K562 (cell line): ENCODE measurements at regions not wholly inside any gene's neighbourhood (a gene's known extent, or its start where the extent isn't known, plus 50 kb on each side); places are given as distances from the start of the nearest gene placed in this dataset.

Experiments used
- ATAC-seq: fragments of 200-7000 bp; cut with Tn5 transposase; 3 replicates; pipeline ENCODE4 v1.9.1; 2020; ENCODE audit warnings: moderate library complexity
- BruUV-seq: library from RNA; stranded (reverse); fragments of 400-500 nt; replicated peaks from 2 replicates; lab custom pipeline; 2021; lab: Mats Ljungman, UMichigan
- CTCF ChIA-PET: fragments of 300-600 bp; formaldehyde crosslinking; extraction: SDS; loops from one replicate; lab custom pipeline; 2021; ENCODE audit warnings: low intra/inter-chr PET ratio; lab: Yijun Ruan, JAX
- POLR2A ChIA-PET: fragments of 300-600, 350-650 bp; sonication (Branson Sonifier 250); formaldehyde crosslinking; extraction: SDS; loops from one replicate; lab custom pipeline; 2021; ENCODE audit warnings: antibody characterized with exemption, inconsistent platforms; lab: Yijun Ruan, JAX
- DNase-seq, 4 experiments: peaks; one replicate each; pipeline versions ENCODE4 v3.0.0 to v3.0.0-alpha.2; 2011 to 2018; ENCODE audit warnings: low spot score in 3 of 4, mixed read lengths in 3 of 4; ENCODE audit errors: extremely low read depth in 1 of 4
- FAIRE-seq: peaks from 2 replicates; lab custom pipeline; 2011; peaks lifted over from hg19 to GRCh38; lab: Jason Lieb, UNC
- H2AFZ ChIP-seq: 2 replicates; pipeline ENCODE4 v1.6.0; 2011; ENCODE audit warnings: low read depth, low read length, control low read depth, inconsistent platforms
- H3K27ac ChIP-seq: fragments of 200-600 bp; 3 replicates; pipeline ENCODE4 v1.8.0; 2011; ENCODE audit warnings: low read depth, mild to moderate bottlenecking, control low read depth, inconsistent platforms, low read length, moderate library complexity, mixed read lengths; ENCODE audit errors: extremely low read depth
- H3K27me3 ChIP-seq, 2 experiments: fragments of 300-600 bp in 1 of 2; 2 replicates in 1 of 2; 3 replicates in 1 of 2; pipeline versions ENCODE4 v1.6.0 to v1.8.0; 2011; ENCODE audit warnings: inconsistent platforms in 2 of 2, low read length in 2 of 2, mild to moderate bottlenecking in 1 of 2, mixed read lengths in 1 of 2, moderate library complexity in 1 of 2; ENCODE audit not compliant: control insufficient read depth in 2 of 2, insufficient read depth in 2 of 2
- H3K36me3 ChIP-seq: fragments of 300-600 bp; 3 replicates; pipeline ENCODE4 v1.8.0; 2011; ENCODE audit warnings: mild to moderate bottlenecking, low read length, inconsistent platforms; ENCODE audit not compliant: control insufficient read depth, insufficient read depth
- H3K4me1 ChIP-seq, 2 experiments: fragments of 200-600 bp in 1 of 2; replicated peaks in 1 of 2; 2 replicates in 1 of 2; 3 replicates in 1 of 2; pipeline versions ENCODE4 v1.5.1 to v1.8.0; 2011; ENCODE audit warnings: inconsistent platforms in 2 of 2, low read length in 2 of 2, mild to moderate bottlenecking in 1 of 2, mixed read lengths in 1 of 2, moderate library complexity in 1 of 2; ENCODE audit not compliant: control insufficient read depth in 2 of 2, insufficient read depth in 2 of 2
- H3K4me2 ChIP-seq: 2 replicates; pipeline ENCODE4 v1.6.1; 2011; ENCODE audit warnings: low read length, control low read depth, inconsistent platforms, mixed read lengths; ENCODE audit not compliant: insufficient read depth
- H3K4me3 ChIP-seq: fragments of 200-600 bp; sonication (generic), shearing (Covaris generic); 2 replicates; pipeline ENCODE4 v1.5.1; 2016; ENCODE audit warnings: control low read depth, inconsistent platforms
- H3K79me2 ChIP-seq: fragments of 200-600 bp; 3 replicates; pipeline ENCODE4 v1.8.0; 2011; ENCODE audit warnings: low read length, inconsistent platforms; ENCODE audit not compliant: control insufficient read depth, insufficient read depth
- H3K9ac ChIP-seq, 2 experiments: 2 replicates each; pipeline versions ENCODE4 v1.6.0 to v1.6.1; 2011; ENCODE audit warnings: low read depth in 2 of 2, low read length in 2 of 2, control low read depth in 1 of 2, inconsistent platforms in 1 of 2, mild to moderate bottlenecking in 1 of 2, mixed read lengths in 1 of 2; ENCODE audit not compliant: insufficient read depth in 1 of 2
- H3K9me1 ChIP-seq: one replicate; pipeline ENCODE4 v1.6.0; 2011; ENCODE audit warnings: inconsistent platforms, mild to moderate bottlenecking, low read length, moderate library complexity; ENCODE audit not compliant: control insufficient read depth, insufficient read depth
- H3K9me3 ChIP-seq: replicated peaks from 2 replicates; pipeline ENCODE4 v1.5.1; 2011; ENCODE audit warnings: low read depth, low read length, inconsistent platforms; ENCODE audit not compliant: control insufficient read depth, insufficient read depth
- H4K20me1 ChIP-seq: replicated peaks from 2 replicates; pipeline ENCODE4 v1.6.1; 2011; ENCODE audit warnings: low read length, inconsistent platforms, mixed read lengths; ENCODE audit not compliant: control insufficient read depth, insufficient read depth
- CCAR2 ChIP-seq: fragments of 200-400 bp; formaldehyde crosslinking; IDR thresholded peaks from 2 replicates; pipeline ENCODE4 v1.6.1; 2017; ENCODE audit warnings: mild to moderate bottlenecking, low read depth, low read length
- CTCF ChIP-seq, 3 experiments: IDR thresholded peaks in 2 of 3; conservative IDR thresholded peaks in 1 of 3; 2 replicates each; pipeline ENCODE4 v1.5.1; 2011 to 2012; ENCODE audit warnings: low read length in 3 of 3, mild to moderate bottlenecking in 3 of 3, control low read depth in 2 of 3, improper control_type of control experiment in 1 of 3, inconsistent platforms in 1 of 3, low read depth in 1 of 3, mixed read lengths in 1 of 3, moderate library complexity in 1 of 3; ENCODE audit not compliant: insufficient read depth in 2 of 3
- DDX20 ChIP-seq: fragments of 450-650 bp; IDR thresholded peaks from 2 replicates; pipeline ENCODE4 v1.6.1; 2016; ENCODE audit warnings: missing genetic modification characterization, low read depth, mild to moderate bottlenecking, missing compliant biosample characterization, moderate library complexity
- DPF2 ChIP-seq: fragments of 450-650 bp; IDR thresholded peaks from 2 replicates; pipeline ENCODE4 v1.6.1; 2016
- EHMT2 ChIP-seq: fragments of 450-650 bp; IDR thresholded peaks from 2 replicates; pipeline ENCODE4 v1.6.1; 2018; ENCODE audit warnings: antibody characterized with exemption
- MTF1 ChIP-seq: fragments of 250-450 bp; sonication (Bioruptor Pico); IDR thresholded peaks from 2 replicates; pipeline ENCODE4 v1.9.0; 2021; ENCODE audit warnings: moderate library complexity, mild to moderate bottlenecking, inconsistent platforms, borderline replicate concordance
- NCOA2 ChIP-seq, 2 experiments: fragments of 450-650 bp; IDR thresholded peaks; 2 replicates each; pipeline ENCODE4 v1.6.1; 2018; ENCODE audit warnings: mild to moderate bottlenecking in 2 of 2, moderate library complexity in 1 of 2; ENCODE audit not compliant: partially characterized antibody in 2 of 2
- NFIC ChIP-seq: fragments of 450-650 bp; IDR thresholded peaks from 2 replicates; pipeline ENCODE4 v1.6.1; 2017; ENCODE audit warnings: mild to moderate bottlenecking, inconsistent platforms
- NKRF ChIP-seq: fragments of 450-650 bp; IDR thresholded peaks from 2 replicates; pipeline ENCODE4 v1.6.1; 2016; ENCODE audit warnings: borderline replicate concordance
- PCBP2 ChIP-seq: fragments of 200-400 bp; formaldehyde crosslinking; IDR thresholded peaks from 2 replicates; pipeline ENCODE4 v1.6.1; 2018; ENCODE audit warnings: low read length, low read depth, mild to moderate bottlenecking, moderate library complexity; ENCODE audit not compliant: poor library complexity, severe bottlenecking
- PTTG1 ChIP-seq: fragments of 450-650 bp; IDR thresholded peaks from 2 replicates; pipeline ENCODE4 v1.6.1; 2016; ENCODE audit warnings: low read depth, mild to moderate bottlenecking, missing genetic modification characterization, missing compliant biosample characterization
- SP2 ChIP-seq: IDR thresholded peaks from 2 replicates; pipeline ENCODE4 v1.6.1; 2011; ENCODE audit warnings: mild to moderate bottlenecking, low read depth, low read length, moderate library complexity; ENCODE audit not compliant: poor library complexity, severe bottlenecking; ENCODE audit errors: extremely low read depth
- ZC3H8 ChIP-seq: fragments of 450-650 bp; IDR thresholded peaks from 2 replicates; pipeline ENCODE4 v1.6.1; 2017
- ZEB2 ChIP-seq: fragments of 450-650 bp; IDR thresholded peaks from 2 replicates; pipeline ENCODE4 v1.6.1; 2016
- ZNF133 ChIP-seq: fragments of 250-450 bp; sonication (Bioruptor Pico); IDR thresholded peaks from 2 replicates; pipeline ENCODE4 v1.4.0; 2020; ENCODE audit warnings: mild to moderate bottlenecking
- ZNF24 ChIP-seq: fragments of 450-650 bp; IDR thresholded peaks from 2 replicates; pipeline ENCODE4 v1.6.1; 2016
- ZNF253 ChIP-seq: fragments of 250-450 bp; sonication (Bioruptor Pico); conservative IDR thresholded peaks from 2 replicates; pipeline ENCODE4 v1.6.1; 2021; ENCODE audit warnings: mild to moderate bottlenecking
- ZNF436 ChIP-seq: fragments of 250-450, 450-650 bp; sonication (Bioruptor Pico); formaldehyde crosslinking; IDR thresholded peaks from 2 replicates; pipeline ENCODE4 v1.7.0; 2020; ENCODE audit warnings: mild to moderate bottlenecking
- ZNF785 ChIP-seq: fragments of 250-450 bp; sonication (Bioruptor Pico); IDR thresholded peaks from 2 replicates; pipeline ENCODE4 v1.4.0; 2020; ENCODE audit warnings: mild to moderate bottlenecking
- in situ Hi-C: fragments of 300-500 bp; cut with MboI; formaldehyde crosslinking; loops from 4 replicates; pipeline ENCODE4 v1.15.0; 2018; ENCODE audit warnings: inconsistent platforms, mixed read lengths
- intact Hi-C: fragments of 100-400 bp; cut with micrococcal nuclease; formaldehyde crosslinking; loops from 2 replicates; pipeline ENCODE4 v1.14.2; 2022

GRCh38 chr5:67390935-67391334 lies 194.3 kb upstream of the CD180 start (continued):
- TF ChIP-seq CTCF (IDR thresholded peaks at IDR 0.05 in 2 of 3, conservative IDR thresholded peaks at IDR 0.05 in 1 of 3; ENCODE audit: insufficient read depth in 2 of 3, low read depth in 1 of 3, low read length in 3 of 3) (no peak), NCOA2 (IDR thresholded peaks at IDR 0.05; ENCODE audit: partially characterized antibody in 2 of 2) (no peak), PCBP2 (no peak), CCAR2 (no peak)
- TF ChIP-seq, all 486 proteins: peak for 0

- Histone ChIP-seq H3K4me2 (no peak overlapping the region), H4K20me1 (no peaks in the 10 kb centered on the region), H3K36me3 (no peaks in the 10 kb centered on the region), H3K4me3 (no peak overlapping the region), H3K4me1 (no peaks in the 10 kb centered on the region), H3K9me1 (no peaks in the 10 kb centered on the region), H3K9ac (no peak overlapping the region), H3K27me3 (no peaks in the 10 kb centered on the region), H3K27ac (no peak overlapping the region), H3K79me2 (no peaks in the 10 kb centered on the region), H3K9me3 (no peaks in the 10 kb centered on the region), H2AFZ (no peak overlapping the region)
- DNase-seq (no peak), ATAC-seq (no peak), FAIRE-seq (no peak)
- CTCF ChIA-PET, result no interaction called here
- in situ Hi-C loops, result no loop called here
- TF ChIP-seq DDX20 (tag) (no peak), DPF2 (no peak), NFIC (no peak), ZNF785 (no peak), ZEB2 (no peak), EHMT2 (no peak), PTTG1 (tag) (no peak), NKRF (no peak), MTF1 (CRISPR knock-in tag) (no peak), ZNF133 (CRISPR knock-in tag) (no peak), SP2 (no peak), ZNF436 (no peak), ZNF253 (no peak), ZC3H8 (no peak), ZNF24 (no peak)
- intact Hi-C loops, result no loop called here
- POLR2A ChIA-PET, result no interaction called here
- BruUV-seq, result no TSS peak
These were observed 186.9 kb upstream of the CD180 start for GRCh38 chr5:67383451-67383850.
